ENCODE measurements at regions not wholly inside any gene's neighbourhood (a gene's known extent, or its start where the extent isn't known, plus 50 kb on each side); places are given as distances from the start of the nearest gene placed in this dataset.
"Not testable (repeated sequence)": the region's sequence is repeated elsewhere in the genome, so short reads cannot be mapped to it uniquely, and the experiment has no call there.

DNA sequence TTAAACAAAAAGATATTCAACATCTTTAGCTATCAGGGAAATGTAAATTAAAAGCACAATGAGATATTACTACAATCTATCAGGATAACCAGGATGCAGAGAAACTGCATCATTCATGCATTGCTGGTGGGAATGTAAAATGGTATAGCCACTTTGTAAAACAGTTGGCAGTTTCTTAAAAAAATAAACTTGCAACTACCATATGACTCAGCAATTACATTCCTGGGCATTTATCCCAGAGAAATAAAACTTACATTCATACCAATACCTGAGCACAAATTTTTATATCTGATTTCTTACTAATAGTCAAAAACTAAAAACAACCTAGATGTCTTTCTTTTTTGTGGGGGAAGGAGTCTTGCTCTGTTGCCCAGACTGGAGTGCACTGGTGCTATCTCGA is 190.3 kb upstream of the TAB2 start:
- no peak for DNase-seq (ENCODE audit: low spot score)

DNA sequence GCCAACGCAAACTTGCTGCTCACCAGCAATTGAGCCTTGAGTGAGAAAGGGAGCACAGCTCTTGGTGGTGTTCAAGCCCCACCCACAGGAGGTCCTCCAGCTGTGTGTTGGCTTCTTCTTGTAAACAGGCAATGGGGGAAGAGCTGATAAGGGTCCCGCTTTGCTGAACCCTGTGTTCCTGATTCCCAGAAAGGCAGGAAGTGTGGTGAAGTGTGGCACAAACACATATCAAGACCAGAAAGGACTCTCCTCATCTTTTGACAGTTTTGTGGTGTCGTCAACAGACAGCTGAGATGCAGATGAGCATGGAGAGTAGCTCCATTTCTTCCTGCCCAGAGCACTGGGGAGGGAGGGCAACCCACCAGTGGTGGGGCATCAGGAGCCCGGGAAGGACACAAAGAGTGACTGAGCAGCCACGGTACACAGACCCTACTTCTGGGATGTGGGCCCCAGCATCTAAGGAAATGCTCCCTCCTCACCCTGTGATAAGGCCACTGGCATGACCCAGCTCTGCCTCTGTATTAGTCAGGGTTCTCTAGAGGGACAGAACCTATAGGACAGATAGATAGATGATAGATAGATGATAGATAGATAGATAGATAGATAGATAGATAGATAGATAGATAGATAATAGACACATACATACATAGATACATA is 188.9 kb upstream of the TAB2 start:
- no peak for DNase-seq (ENCODE audit: low spot score)

DNA sequence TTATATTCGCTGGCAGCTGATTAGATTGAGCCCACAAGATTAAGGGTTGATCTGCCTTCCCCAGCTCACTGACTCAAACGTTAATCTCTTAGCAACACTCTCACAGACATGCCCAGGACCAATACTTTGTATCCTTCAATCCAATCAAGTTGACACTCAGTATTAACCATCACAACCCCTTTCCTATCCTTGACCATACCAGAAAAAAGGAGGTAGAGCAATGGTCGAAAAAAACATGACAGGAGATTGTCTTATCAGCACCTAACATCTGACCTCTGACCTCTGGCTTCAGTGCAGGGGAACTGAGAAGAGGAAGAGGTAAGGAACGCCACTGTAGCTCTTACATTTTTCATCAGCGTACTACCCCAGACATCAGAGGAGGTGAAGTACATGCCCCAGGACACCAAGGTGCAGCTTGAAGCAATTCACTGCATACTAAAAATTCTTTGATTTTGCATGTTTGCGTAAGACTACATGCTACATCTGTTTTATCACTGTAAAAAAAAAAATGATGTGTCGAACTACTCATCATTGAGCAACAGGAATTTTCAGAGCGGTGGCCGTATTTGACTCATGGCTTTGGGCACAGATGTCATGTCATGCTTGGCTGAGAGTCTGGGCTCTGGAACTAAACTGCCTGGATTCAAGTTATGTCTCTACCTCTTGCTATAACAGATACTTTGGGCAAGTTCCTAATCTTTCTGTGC is 188.0 kb upstream of the TAB2 start:
- DNase-seq (ENCODE audit: low spot score) = peak; percentile 8

DNA sequence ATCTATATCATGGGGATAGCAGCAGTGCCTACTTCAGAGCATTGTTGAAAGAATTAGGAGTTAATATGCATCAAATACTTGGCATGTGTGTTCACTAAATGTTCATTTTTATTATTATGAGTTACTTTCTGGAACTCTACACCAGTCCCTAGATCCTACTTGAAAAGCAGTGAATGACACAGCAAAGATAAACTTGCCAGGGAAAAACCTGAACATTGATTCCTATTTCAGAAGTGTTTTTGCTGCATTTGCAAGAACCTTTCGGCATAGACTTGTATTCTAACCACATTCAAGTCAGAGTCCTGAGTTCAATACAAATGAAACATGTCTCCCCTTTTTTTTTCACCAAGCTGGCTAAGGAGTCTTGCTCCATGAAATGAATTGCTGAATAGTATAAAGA is 187.4 kb upstream of the TAB2 start:
- no peak for DNase-seq (ENCODE audit: low spot score)

DNA sequence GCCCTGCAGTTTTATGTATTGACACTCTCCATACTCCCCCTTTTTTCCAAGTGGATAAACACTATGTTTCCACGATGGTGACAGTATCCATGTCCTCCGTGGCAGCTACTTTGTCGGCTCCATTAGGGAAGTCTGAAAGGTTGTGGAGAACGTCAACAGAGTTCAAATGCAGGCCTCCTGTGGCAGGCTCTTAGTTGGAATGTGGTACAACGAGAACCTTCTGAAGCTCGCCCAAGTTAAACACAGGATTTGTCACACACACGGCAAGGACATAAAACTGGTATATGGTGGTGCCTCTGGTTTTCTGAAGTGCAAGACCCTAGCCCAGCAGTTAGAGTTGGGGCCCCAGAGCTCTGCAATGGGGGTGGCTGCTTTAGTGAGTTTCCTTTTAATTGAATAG is 187.0 kb upstream of the TAB2 start:
- peak; percentile 61 for DNase-seq (ENCODE audit: low spot score)

DNA sequence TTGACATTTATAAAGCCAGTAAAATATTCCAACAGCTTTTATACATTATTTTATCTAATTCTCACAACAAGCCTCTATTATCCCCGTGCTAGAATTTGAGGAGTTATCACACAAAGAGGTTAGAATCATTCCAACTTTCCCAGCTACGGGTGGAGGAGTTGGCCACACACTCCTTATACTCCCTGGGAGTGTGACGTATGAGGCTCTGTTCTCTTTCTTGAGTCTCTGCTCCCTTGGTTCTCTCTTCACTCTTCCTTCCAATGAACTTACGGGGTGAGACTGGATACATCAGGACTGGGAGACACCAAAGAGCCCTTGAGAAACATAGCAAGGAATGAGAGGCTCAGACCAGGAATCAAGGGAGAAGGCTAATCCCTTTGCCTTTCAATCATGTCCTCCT is 185.6 kb upstream of the TAB2 start:
- DNase-seq (ENCODE audit: low spot score) = no peak

DNA sequence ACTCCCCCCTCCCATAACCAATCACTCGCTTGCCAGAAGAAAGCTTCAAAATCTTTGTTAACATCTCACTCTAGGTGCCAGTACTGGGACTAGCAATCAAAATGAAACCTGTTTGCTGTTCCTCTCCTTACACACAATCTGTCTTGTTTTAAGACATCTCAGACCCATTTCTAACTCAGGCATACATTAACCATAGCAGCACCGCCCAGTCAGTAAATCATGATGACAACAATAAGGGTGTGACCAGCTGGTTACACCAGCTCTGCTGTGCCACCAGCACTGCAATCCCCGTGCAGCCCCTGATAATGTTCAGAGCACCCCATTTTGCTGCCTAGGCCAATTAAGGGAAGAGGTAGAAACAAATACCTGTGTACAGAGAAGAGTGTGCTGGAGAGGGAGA is 185.2 kb upstream of the TAB2 start:
- DNase-seq (ENCODE audit: low spot score) = peak; percentile 76

DNA sequence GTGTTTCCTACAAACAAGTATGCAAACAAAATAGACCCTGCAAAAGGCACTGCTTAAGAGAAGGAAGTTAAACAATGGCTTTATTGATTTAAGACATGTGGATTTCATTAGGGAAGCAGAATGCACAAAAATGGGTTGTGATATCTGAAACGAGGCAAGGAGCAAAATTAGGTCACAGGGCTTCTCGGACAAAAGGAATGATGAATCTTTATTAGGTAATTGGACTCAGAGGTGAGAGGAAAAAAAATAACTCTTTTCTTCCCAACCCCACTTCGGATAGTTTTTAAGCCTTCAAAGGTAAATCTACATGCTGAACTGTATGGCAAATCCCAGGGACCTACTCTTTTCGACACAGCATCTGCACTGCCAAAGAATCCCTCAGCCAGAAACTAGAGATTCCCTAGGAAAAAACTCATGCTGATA is 183.0 kb upstream of the TAB2 start:
- peak; percentile 45 for DNase-seq (ENCODE audit: low spot score)

DNA sequence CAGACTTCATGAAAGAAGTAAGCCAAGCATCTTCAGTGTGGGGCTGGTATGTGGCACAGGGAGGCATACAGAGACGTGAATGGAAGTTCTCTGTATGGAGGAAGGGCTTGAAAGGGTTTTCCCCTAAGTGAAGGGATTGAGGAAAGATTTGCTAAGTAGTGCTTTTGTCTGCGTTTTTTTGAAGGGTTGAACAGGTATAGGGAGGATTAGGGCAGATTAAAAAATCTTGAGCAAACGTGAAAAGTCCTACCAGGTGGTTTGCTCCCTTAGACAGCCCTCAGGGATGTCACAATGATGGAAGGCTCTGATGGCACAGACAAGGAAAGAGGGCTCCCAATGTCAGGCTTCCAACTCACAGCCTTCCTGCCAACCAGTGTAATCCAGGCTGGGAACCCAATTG is 181.7 kb upstream of the TAB2 start:
- no peak for DNase-seq (ENCODE audit: low spot score)

DNA sequence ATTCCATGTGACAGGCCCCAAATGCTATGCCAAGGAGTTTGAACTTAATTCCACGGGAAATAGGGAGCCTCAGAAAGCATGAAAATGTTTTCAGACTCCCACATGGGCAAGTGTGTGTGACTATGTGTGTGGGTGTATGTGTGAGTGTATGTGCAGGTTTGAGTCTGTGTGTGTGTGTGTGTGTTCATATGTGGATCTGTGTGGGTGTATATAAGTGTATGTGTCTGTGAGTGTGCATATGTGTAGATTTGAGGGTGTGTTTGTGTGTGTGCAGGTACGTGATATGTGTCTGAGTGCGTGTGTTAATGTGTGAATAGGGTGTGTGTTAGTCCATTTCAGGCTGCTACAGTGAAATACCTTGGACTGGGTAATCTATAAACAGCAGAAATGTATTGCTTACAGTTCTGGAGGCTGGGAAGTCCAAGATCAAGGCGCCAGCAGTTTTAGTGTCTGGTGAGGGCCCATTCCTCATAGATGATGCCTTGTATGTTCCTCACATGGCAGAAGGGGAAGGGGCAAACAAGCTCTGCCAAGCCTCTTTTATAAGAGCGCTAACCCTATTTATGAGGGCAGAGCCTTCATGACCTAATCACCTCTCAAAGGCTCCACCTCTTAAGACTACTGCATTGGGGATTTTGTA is 181.1 kb upstream of the TAB2 start:
- DNase-seq (ENCODE audit: low spot score) = no peak

DNA sequence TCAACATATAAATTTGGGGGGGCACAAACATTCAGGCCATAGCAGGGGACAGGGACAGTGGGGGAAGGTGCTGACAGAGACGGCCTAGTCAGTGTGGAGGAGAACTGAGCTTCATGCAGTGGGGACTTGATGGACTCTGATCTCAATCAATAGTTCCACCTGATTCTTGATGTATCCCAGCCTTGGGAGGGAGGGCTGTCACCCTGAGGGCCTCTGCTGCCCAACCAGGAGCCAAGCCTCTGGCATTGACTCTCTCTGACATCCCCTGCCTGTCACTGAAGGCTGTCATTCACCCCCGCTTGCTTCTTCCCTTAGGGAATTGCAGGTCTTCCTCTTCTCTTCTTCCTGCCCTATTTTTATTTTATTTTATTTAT is 180.6 kb upstream of the TAB2 start:
- DNase-seq (ENCODE audit: low spot score) = no peak

DNA sequence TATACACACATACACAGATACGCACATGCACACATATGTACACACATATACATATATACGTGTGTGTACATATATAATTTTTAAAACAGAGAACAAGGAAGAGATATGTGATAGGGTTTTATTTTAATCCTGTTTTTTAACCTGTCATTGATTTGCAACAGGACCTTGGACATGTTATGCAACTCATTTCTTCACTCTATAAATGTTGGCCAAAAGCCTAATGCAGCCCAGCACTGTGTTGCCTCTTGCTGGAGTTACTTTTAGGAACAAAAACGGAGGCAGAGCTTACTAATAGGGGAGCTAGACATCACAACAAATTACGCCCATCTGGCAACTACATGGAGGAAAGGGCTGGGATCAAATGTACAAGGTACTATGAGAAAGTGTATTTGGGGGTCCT is 179.9 kb upstream of the TAB2 start:
- DNase-seq (ENCODE audit: low spot score) = no peak

DNA sequence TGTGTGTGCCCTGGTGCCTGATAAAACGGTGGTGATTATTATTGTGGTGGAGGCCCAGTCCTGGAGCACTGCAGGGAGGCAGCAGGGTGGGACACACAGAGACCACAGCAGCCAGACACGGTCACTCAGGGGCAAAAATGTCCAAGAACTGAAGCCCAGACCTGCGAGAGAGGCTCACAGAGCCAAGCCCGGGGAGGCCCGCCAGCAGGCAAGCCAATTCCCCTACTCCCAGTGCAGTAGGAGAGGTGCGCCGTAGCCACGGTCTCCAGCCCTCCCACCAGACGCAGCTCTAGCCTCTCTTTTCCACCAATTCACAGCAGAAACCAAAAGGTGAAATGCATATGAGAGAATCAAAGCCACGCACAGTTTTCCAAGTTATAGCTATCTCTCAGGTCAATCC is 179.4 kb upstream of the TAB2 start:
- DNase-seq (ENCODE audit: low spot score) = no peak

DNA sequence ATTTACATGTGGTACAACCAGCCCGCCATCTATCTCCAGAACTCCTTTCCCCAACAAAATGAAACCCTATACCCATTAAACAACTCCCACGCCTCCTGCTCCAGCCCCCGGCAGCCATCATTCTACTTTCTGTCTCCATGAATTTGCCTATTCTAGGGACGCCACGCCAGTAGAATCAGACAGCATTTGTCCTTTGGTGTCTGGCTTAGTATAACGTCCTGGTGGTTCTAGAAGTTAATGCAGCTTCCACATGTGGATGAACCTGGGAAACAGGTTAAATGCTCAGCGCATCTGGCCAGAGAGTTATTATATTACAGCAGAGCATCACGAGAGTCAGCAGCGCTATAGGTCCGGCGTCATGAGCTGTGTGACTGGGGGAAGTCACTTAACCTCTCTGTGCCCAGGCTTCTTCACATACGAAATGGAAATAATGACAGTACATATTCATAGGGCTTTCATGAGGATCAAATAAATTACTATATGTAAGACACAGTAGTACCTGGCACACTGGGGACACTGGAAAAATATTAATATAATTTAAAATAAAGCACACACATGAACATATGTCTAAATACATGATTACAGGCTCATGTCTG is 178.7 kb upstream of the TAB2 start:
- DNase-seq (ENCODE audit: low spot score) = no peak

DNA sequence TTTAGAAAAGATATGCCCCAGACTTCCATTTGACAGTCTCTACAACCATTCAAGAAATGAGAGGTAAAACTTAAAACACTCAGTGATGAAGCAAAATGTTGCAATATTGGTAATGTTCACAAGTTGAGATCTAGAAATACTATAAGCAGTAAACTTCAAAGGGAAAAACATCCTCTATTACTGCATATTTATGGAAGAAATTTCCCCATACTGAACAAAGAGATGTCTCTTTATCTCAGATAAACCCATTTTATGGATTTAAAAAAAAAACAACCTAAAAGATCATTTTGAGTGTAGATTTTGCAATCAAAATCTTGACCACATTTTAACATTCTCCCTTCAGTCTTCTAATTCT is 177.8 kb upstream of the TAB2 start:
- DNase-seq (ENCODE audit: low spot score) = no peak

DNA sequence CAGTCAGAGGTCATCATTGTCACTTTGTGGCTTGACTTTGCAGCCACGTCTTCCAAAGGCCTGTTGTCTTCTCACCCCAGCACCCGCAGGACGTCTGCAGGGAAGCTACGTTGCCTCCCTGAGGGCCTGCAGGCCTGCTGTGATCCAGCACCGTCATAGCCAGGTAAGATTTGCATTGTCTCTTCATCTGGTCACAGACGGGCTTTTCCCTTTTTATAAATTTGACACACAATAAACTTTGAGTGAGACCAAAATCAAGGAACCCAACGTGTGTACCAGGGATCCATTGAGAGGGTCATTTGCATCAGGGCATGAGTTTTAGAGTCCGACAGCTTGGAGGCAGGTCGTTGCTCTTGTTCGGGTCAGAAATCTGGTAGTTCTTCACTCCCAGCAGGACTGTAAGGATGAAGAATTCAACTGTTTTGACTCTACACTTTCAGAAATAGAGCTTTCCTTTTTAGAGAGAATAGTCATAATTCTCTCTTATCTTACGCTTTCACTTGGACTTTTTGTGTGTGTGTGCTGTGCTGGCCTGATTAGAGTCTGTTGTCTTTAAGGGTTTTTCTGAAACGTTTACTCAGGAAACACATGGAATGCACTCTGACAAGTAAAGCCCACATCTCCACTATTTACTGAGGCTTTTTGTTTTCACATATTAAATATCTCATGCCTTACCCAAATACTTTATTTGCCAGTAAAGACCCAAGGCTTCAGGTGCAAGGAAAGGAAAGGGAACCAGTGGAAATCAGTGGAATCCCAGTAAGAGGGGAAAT is 177.2 kb upstream of the TAB2 start:
- no peak for DNase-seq (ENCODE audit: low spot score)

DNA sequence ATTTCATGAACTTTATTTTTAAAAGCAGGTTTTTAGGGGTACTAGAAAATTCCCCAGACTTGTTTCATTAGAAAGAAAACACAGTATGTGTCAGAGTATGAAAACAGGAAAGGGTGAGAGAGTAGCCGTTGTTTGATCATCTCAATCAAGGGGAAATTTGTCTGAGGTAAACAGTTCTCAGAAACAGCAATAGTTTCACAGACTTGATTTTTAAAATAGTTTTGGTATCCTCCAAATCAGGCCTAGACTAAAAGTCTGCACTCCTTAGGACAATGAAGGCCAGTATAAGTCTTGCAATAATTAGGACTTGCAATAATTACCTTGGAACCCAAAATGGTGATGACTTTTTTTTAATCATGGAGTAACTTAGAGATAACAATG is 176.6 kb upstream of the TAB2 start:
- DNase-seq (ENCODE audit: low spot score) = no peak

DNA sequence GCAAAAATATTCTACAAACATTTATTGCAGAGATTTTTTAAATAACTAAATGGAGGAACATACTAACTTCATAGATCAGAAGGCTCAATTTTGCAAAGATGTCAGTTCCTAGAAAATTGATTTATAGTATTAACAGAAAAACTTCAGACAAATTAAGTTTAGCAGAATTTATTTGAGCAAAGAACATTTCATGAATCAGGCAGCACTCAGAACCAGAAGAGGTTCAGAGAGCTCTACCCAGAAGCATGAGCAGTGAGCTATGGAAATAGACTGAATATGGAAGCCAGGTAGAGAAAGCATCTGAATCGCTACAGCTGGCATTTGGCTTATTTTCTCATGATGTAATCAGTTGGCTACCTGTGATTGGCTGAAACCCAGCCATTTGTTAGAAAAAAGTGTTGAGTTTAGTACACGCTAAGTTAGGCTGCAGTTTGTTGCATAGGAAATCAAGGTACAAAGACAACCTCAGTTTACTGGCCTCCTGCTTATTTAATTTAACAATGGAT is 174.5 kb upstream of the TAB2 start:
- no peak for DNase-seq (ENCODE audit: low spot score)

DNA sequence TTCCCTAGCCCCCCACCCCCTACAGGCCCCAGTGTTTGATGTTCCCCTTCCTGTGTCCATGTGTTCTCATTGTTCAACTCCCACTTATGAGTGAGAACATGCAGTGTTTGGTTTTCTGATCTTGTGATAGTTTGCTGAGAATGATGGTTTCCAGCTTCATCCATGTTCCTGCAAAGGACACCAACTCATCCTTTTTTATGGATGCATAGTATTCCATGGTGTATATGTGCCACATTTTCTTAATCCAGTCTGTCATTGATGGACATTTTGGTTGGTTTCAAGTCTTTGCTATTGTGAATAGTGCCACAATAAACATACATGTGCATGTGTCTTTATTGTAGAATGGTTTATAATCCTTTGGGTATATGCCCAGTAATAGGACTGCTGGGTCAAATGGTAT is 171.7 kb upstream of the TAB2 start:
- DNase-seq (ENCODE audit: low spot score) = not testable (repeated sequence)

DNA sequence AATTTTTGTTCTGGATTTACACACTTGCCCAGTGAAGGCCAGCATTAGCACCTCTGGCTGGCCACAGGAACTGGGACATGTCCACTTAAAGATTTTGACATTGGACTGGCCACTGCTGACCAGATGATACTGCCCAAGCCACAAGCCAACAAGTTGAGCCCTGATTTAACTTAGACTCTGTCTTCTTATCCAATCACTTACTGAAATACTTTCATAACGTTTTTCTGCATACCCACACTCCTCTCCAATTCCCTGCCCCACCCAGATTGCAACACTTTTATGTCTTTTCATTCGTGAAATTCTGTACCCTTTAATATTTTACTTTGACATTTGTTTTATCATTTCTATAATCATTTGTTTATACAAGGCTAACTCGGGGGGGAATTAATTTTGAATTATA is 170.3 kb upstream of the TAB2 start:
- DNase-seq (ENCODE audit: low spot score) = no peak

DNA sequence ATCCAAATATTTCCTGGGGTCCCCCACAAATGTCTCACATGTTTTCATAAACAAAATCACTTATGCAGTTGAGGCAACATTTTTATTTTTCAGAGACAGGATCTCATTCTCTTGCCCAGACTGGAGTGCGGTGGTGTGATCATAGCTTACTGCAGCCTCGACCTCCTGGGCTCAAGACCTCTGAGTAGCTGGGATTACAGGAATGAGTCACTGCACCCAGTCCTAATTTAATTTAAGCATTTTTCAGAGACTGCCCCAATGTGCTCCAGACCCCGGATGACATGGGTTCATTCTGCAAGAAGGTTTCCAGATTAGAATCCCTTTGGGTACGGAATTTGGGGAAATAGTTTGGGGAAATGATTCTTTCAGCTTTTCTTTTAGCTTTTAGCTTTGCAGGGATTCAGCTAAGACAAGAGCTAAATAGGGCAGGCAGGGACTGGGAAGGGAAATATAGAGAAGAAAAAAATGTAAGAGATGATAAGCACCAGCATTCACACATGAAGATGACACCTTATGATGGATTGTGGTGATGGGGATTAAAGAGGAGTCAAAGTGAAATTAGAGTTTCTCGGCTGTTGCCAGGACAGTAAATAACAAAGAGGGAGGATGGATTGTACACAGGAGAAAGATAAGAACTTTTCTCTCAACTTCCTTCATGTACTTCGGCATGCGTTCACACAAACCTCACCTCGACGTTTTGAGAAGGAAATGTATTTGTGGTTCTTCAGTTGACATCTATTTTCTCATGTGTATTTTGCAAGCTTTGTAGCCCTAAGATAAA is 169.4 kb upstream of the TAB2 start:
- DNase-seq (ENCODE audit: low spot score) = no peak

All from HT-29 (cell line).